Erythroblast (primary cell): ENCODE measurements at regions not wholly inside any gene's neighbourhood (a gene's known extent, or its start where the extent isn't known, plus 50 kb on each side); places are given as distances from the start of the nearest gene placed in this dataset.

Source experiments
- GATA1 ChIP-seq: IDR thresholded peaks from 2 replicates; pipeline ENCODE4 v1.6.1; 2011; ENCODE audit warnings: low read depth, mild to moderate bottlenecking, control low read depth, low read length, moderate library complexity
- POLR2A ChIP-seq: IDR thresholded peaks from 2 replicates; pipeline ENCODE4 v1.6.1; 2011; ENCODE audit warnings: mild to moderate bottlenecking, low read length

GRCh38 chr3:194215392-194215791, 79.4 kb downstream of the HES1 start:
- no peak for TF ChIP-seq POLR2A
- TF ChIP-seq GATA1 = no peak
